Esophagus muscularis mucosa (tissue), 3 donors: ENCODE measurements at regions not wholly inside any gene's neighbourhood (a gene's known extent, or its start where the extent isn't known, plus 50 kb on each side); places are given as distances from the start of the nearest gene placed in this dataset.

Source experiments
- CTCF ChIP-seq, 3 experiments: fragments of 200-600 bp in 2 of 3; fragments of 450-650 bp in 1 of 3; sonication (generic) in 2 of 3; IDR thresholded peaks; one replicate each; pipeline ENCODE4 v1.5.1; 2017 to 2019; ENCODE audit warnings: antibody characterized with exemption in 3 of 3, mild to moderate bottlenecking in 2 of 3, moderate library complexity in 1 of 3
- POLR2A ChIP-seq: fragments of 450-650 bp; IDR thresholded peaks from one replicate; pipeline ENCODE4 v1.6.1; 2017; ENCODE audit warnings: antibody characterized with exemption, moderate library complexity, mild to moderate bottlenecking, low read depth
- POLR2AphosphoS5 ChIP-seq, 2 donors: sonication (generic); formaldehyde crosslinking; IDR thresholded peaks; one replicate each; pipeline ENCODE4 v1.6.1; 2017; ENCODE audit warnings: antibody characterized with exemption in 2 of 2

- no peak for TF ChIP-seq CTCF (IDR thresholded peaks at IDR 0.05)
- no peak for TF ChIP-seq POLR2AphosphoS5 (IDR thresholded peaks at IDR 0.05)
- TF ChIP-seq POLR2A = no peak
These were observed 213.3 kb downstream of the MYCN start for GRCh38 chr2:16153754-16154035.
